K562 (cell line): ENCODE measurements at regions not wholly inside any gene's neighbourhood (a gene's known extent, or its start where the extent isn't known, plus 50 kb on each side); places are given as distances from the start of the nearest gene placed in this dataset.
A peak's percentile ranks its signal among the peaks of the same experiment; 100 is the strongest.

Experiments used
- ATAC-seq: fragments of 200-7000 bp; cut with Tn5 transposase; 3 replicates; pipeline ENCODE4 v1.9.1; 2020; ENCODE audit warnings: moderate library complexity
- BruUV-seq: library from RNA; stranded (reverse); fragments of 400-500 nt; replicated peaks from 2 replicates; lab custom pipeline; 2021; lab: Mats Ljungman, UMichigan
- CTCF ChIA-PET: fragments of 300-600 bp; formaldehyde crosslinking; extraction: SDS; loops from one replicate; lab custom pipeline; 2021; ENCODE audit warnings: low intra/inter-chr PET ratio; lab: Yijun Ruan, JAX
- POLR2A ChIA-PET: fragments of 300-600, 350-650 bp; sonication (Branson Sonifier 250); formaldehyde crosslinking; extraction: SDS; loops from one replicate; lab custom pipeline; 2021; ENCODE audit warnings: antibody characterized with exemption, inconsistent platforms; lab: Yijun Ruan, JAX
- DNase-seq, 4 experiments: peaks; one replicate each; pipeline versions ENCODE4 v3.0.0 to v3.0.0-alpha.2; 2011 to 2018; ENCODE audit warnings: low spot score in 3 of 4, mixed read lengths in 3 of 4; ENCODE audit errors: extremely low read depth in 1 of 4
- FAIRE-seq: peaks from 2 replicates; lab custom pipeline; 2011; peaks lifted over from hg19 to GRCh38; lab: Jason Lieb, UNC
- H2AFZ ChIP-seq: 2 replicates; pipeline ENCODE4 v1.6.0; 2011; ENCODE audit warnings: low read depth, low read length, control low read depth, inconsistent platforms
- H3K27ac ChIP-seq: fragments of 200-600 bp; 3 replicates; pipeline ENCODE4 v1.8.0; 2011; ENCODE audit warnings: low read depth, mild to moderate bottlenecking, control low read depth, inconsistent platforms, low read length, moderate library complexity, mixed read lengths; ENCODE audit errors: extremely low read depth
- H3K27me3 ChIP-seq, 2 experiments: fragments of 300-600 bp in 1 of 2; 2 replicates in 1 of 2; 3 replicates in 1 of 2; pipeline versions ENCODE4 v1.6.0 to v1.8.0; 2011; ENCODE audit warnings: inconsistent platforms in 2 of 2, low read length in 2 of 2, mild to moderate bottlenecking in 1 of 2, mixed read lengths in 1 of 2, moderate library complexity in 1 of 2; ENCODE audit not compliant: control insufficient read depth in 2 of 2, insufficient read depth in 2 of 2
- H3K36me3 ChIP-seq: fragments of 300-600 bp; 3 replicates; pipeline ENCODE4 v1.8.0; 2011; ENCODE audit warnings: mild to moderate bottlenecking, low read length, inconsistent platforms; ENCODE audit not compliant: control insufficient read depth, insufficient read depth
- H3K4me1 ChIP-seq, 2 experiments: fragments of 200-600 bp in 1 of 2; replicated peaks in 1 of 2; 2 replicates in 1 of 2; 3 replicates in 1 of 2; pipeline versions ENCODE4 v1.5.1 to v1.8.0; 2011; ENCODE audit warnings: inconsistent platforms in 2 of 2, low read length in 2 of 2, mild to moderate bottlenecking in 1 of 2, mixed read lengths in 1 of 2, moderate library complexity in 1 of 2; ENCODE audit not compliant: control insufficient read depth in 2 of 2, insufficient read depth in 2 of 2
- H3K4me2 ChIP-seq: 2 replicates; pipeline ENCODE4 v1.6.1; 2011; ENCODE audit warnings: low read length, control low read depth, inconsistent platforms, mixed read lengths; ENCODE audit not compliant: insufficient read depth
- H3K4me3 ChIP-seq: fragments of 200-600 bp; sonication (generic), shearing (Covaris generic); 2 replicates; pipeline ENCODE4 v1.5.1; 2016; ENCODE audit warnings: control low read depth, inconsistent platforms
- H3K79me2 ChIP-seq: fragments of 200-600 bp; 3 replicates; pipeline ENCODE4 v1.8.0; 2011; ENCODE audit warnings: low read length, inconsistent platforms; ENCODE audit not compliant: control insufficient read depth, insufficient read depth
- H3K9ac ChIP-seq, 2 experiments: 2 replicates each; pipeline versions ENCODE4 v1.6.0 to v1.6.1; 2011; ENCODE audit warnings: low read depth in 2 of 2, low read length in 2 of 2, control low read depth in 1 of 2, inconsistent platforms in 1 of 2, mild to moderate bottlenecking in 1 of 2, mixed read lengths in 1 of 2; ENCODE audit not compliant: insufficient read depth in 1 of 2
- H3K9me1 ChIP-seq: one replicate; pipeline ENCODE4 v1.6.0; 2011; ENCODE audit warnings: inconsistent platforms, mild to moderate bottlenecking, low read length, moderate library complexity; ENCODE audit not compliant: control insufficient read depth, insufficient read depth
- H3K9me3 ChIP-seq: replicated peaks from 2 replicates; pipeline ENCODE4 v1.5.1; 2011; ENCODE audit warnings: low read depth, low read length, inconsistent platforms; ENCODE audit not compliant: control insufficient read depth, insufficient read depth
- H4K20me1 ChIP-seq: replicated peaks from 2 replicates; pipeline ENCODE4 v1.6.1; 2011; ENCODE audit warnings: low read length, inconsistent platforms, mixed read lengths; ENCODE audit not compliant: control insufficient read depth, insufficient read depth
- BCOR ChIP-seq: fragments of 450-650 bp; IDR thresholded peaks from 2 replicates; pipeline ENCODE4 v1.6.1; 2016
- DIDO1 ChIP-seq: fragments of 450-650 bp; IDR thresholded peaks from 2 replicates; pipeline ENCODE4 v1.6.1; 2016; ENCODE audit warnings: low read depth, missing biosample characterization, missing genetic modification characterization
- GABPB2 ChIP-seq: fragments of 250-450 bp; sonication (Bioruptor Pico); conservative IDR thresholded peaks from 2 replicates; pipeline ENCODE4 v1.5.1; 2021; ENCODE audit warnings: mild to moderate bottlenecking
- MCM7 ChIP-seq, 2 experiments: fragments of 450-650 bp; IDR thresholded peaks; 2 replicates each; pipeline ENCODE4 v1.6.1; 2016 to 2018
- NBN ChIP-seq: fragments of 450-650 bp; IDR thresholded peaks from 2 replicates; pipeline ENCODE4 v1.6.1; 2016; ENCODE audit warnings: low read depth, mild to moderate bottlenecking
- NFYB ChIP-seq: IDR thresholded peaks from 2 replicates; pipeline ENCODE4 v1.6.1; 2011; ENCODE audit warnings: mild to moderate bottlenecking, moderate library complexity; ENCODE audit not compliant: insufficient read length; ENCODE audit errors: extremely low read depth
- PHF20 ChIP-seq: fragments of 450-650 bp; IDR thresholded peaks from 2 replicates; pipeline ENCODE4 v1.6.1; 2018; ENCODE audit not compliant: partially characterized antibody
- SIN3B ChIP-seq: fragments of 450-650 bp; IDR thresholded peaks from 2 replicates; pipeline ENCODE4 v1.6.1; 2017; ENCODE audit warnings: low read depth, mild to moderate bottlenecking, moderate library complexity
- TFAM ChIP-seq: fragments of 250-450 bp; sonication (Bioruptor Pico); conservative IDR thresholded peaks from 2 replicates; pipeline ENCODE4 v1.5.0; 2021; ENCODE audit warnings: mild to moderate bottlenecking, moderate library complexity
- ZBTB33 ChIP-seq: sonication (generic); formaldehyde crosslinking; IDR thresholded peaks from 2 replicates; pipeline ENCODE4 v1.8.1; 2023; ENCODE audit warnings: mild to moderate bottlenecking, missing genetic modification reagents
- ZNF121 ChIP-seq: sonication (generic); formaldehyde crosslinking; conservative IDR thresholded peaks from 2 replicates; pipeline ENCODE4 v1.8.0; 2022; ENCODE audit warnings: missing genetic modification reagents
- ZNF584 ChIP-seq: fragments of 200-800 bp; sonication (Bioruptor generic); IDR thresholded peaks from 2 replicates; pipeline ENCODE4 v1.6.1; 2016; ENCODE audit warnings: low read depth, mild to moderate bottlenecking, missing genetic modification characterization, missing compliant biosample characterization
- ZNF589 ChIP-seq: fragments of 200-800 bp; sonication (Bioruptor generic); IDR thresholded peaks from 2 replicates; pipeline ENCODE4 v1.6.1; 2016; ENCODE audit warnings: low read depth, missing genetic modification characterization, missing compliant biosample characterization
- ZNF740 ChIP-seq, 3 experiments: fragments of 200-800 bp in 1 of 3; sonication (Bioruptor generic) in 1 of 3; sonication (generic) in 1 of 3; formaldehyde crosslinking in 1 of 3; IDR thresholded peaks; 2 replicates each; pipeline versions ENCODE4 v1.6.1 to v1.8.0; 2016 to 2022; ENCODE audit warnings: mild to moderate bottlenecking in 2 of 3, missing compliant biosample characterization in 2 of 3, missing genetic modification characterization in 2 of 3, missing genetic modification reagents in 1 of 3
- ZNF75A ChIP-seq: fragments of 450-650 bp; formaldehyde crosslinking; IDR thresholded peaks from 2 replicates; pipeline ENCODE4 v1.4.0; 2020; ENCODE audit warnings: mild to moderate bottlenecking
- ZNF780A ChIP-seq: fragments of 250-450 bp; sonication (Bioruptor Pico); IDR thresholded peaks from 2 replicates; pipeline ENCODE4 v1.5.0; 2021; ENCODE audit warnings: mild to moderate bottlenecking
- WGBS: fragments of 100-300 bp; shearing (Covaris generic); methylation state at CpG from one replicate; pipeline ENCODE4 v1.1.6; 2016; ENCODE audit warnings: low coverage, mixed read lengths; ENCODE audit not compliant: insufficient coverage; ENCODE audit errors: missing lambda C conversion rate; 5-methylcytosine and 5-hydroxymethylcytosine counted together
- in situ Hi-C: fragments of 300-500 bp; cut with MboI; formaldehyde crosslinking; loops from 4 replicates; pipeline ENCODE4 v1.15.0; 2018; ENCODE audit warnings: inconsistent platforms, mixed read lengths
- intact Hi-C: fragments of 100-400 bp; cut with micrococcal nuclease; formaldehyde crosslinking; loops from 2 replicates; pipeline ENCODE4 v1.14.2; 2022

- Histone ChIP-seq H3K4me2 (no peak overlapping the region), H3K9ac (no peak overlapping the region), H2AFZ (peak overlapping the region; percentile 92; the same call in 1 of the 2 replicates), H3K9me3 (no peaks in the 10 kb centered on the region), H3K4me1 (peaks cover 0 to 13% of the 10 kb centered on the region in 2 experiments; a peak in 3 of 5 replicates), H3K36me3 (no peaks in the 10 kb centered on the region), H3K79me2 (no peaks in the 10 kb centered on the region), H3K9me1 (no peaks in the 10 kb centered on the region), H3K4me3 (no peak overlapping the region), H3K27me3 (no peaks in the 10 kb centered on the region), H4K20me1 (no peaks in the 10 kb centered on the region), H3K27ac (no peak overlapping the region; the same call in 2 of the 3 replicates)
- FAIRE-seq (no peak), ATAC-seq (no peak), DNase-seq (no peak)
- ChIA-PET POLR2A (no interaction called here), CTCF (no interaction called here)
- intact Hi-C loops (no loop called here), in situ Hi-C loops (no loop called here)
- TF ChIP-seq ZNF780A (CRISPR knock-in tag), result no peak
- no peak for TF ChIP-seq PHF20
- TF ChIP-seq ZNF75A (CRISPR knock-in tag), result no peak
- no peak for TF ChIP-seq ZNF584 (CRISPR knock-in tag)
- no peak for TF ChIP-seq NBN
- TF ChIP-seq MCM7 (IDR thresholded peaks at IDR 0.05), result no peak
- no peak for TF ChIP-seq SIN3B
- no peak for TF ChIP-seq NFYB
- 69% methylated on average over 5 of the region's 5 CpGs for WGBS
- no TSS peak for BruUV-seq
Observed at GRCh38 chr2:61619561-61619960, 81.4 kb upstream of the XPO1 start.

GRCh38 chr2:61617610-61618009 lies 79.5 kb upstream of the XPO1 start:
- Histone ChIP-seq H3K9ac (no peak overlapping the region), H3K9me3 (no peaks in the 10 kb centered on the region), H3K79me2 (no peaks in the 10 kb centered on the region), H3K27me3 (no peaks in the 10 kb centered on the region), H3K4me3 (no peak overlapping the region), H3K27ac (no peak overlapping the region), H2AFZ (no peak overlapping the region), H3K9me1 (no peaks in the 10 kb centered on the region), H3K4me2 (no peak overlapping the region), H3K36me3 (no peaks in the 10 kb centered on the region), H3K4me1 (peaks cover 0 to 13% of the 10 kb centered on the region in 2 experiments; a peak in 3 of 5 replicates), H4K20me1 (no peaks in the 10 kb centered on the region)
- CTCF ChIA-PET, result no interaction called here
- BruUV-seq, result no TSS peak
- no peak for FAIRE-seq
- no peak for ATAC-seq
- intact Hi-C loops (no loop called here), in situ Hi-C loops (no loop called here)
- POLR2A ChIA-PET, result no interaction called here
- DNase-seq, result no peak
- WGBS, result 52% methylated on average over 2 of the region's 2 CpGs
- TF ChIP-seq DIDO1 (tag) (no peak), ZNF740 (CRISPR knock-in tag; IDR thresholded peaks at IDR 0.05) (no peak), ZNF740 (tag; IDR thresholded peaks at IDR 0.05) (no peak), GABPB2 (no peak), ZBTB33 (CRISPR knock-in tag) (no peak), TFAM (CRISPR knock-in tag) (no peak), ZNF121 (CRISPR knock-in tag) (peak; percentile 81), ZNF589 (CRISPR knock-in tag) (no peak), BCOR (peak; percentile 45; the same call in 1 of the 2 replicates)
